Colonic mucosa (tissue), 4 donors: ENCODE measurements at regions not wholly inside any gene's neighbourhood (a gene's known extent, or its start where the extent isn't known, plus 50 kb on each side); places are given as distances from the start of the nearest gene placed in this dataset.

Source experiments
- DNase-seq: peaks from one replicate; pipeline ENCODE4 v3.0.0-alpha.2; 2020
- H3K27ac ChIP-seq: fragments of 200-600 bp; one replicate; pipeline ENCODE4 v1.8.0; 2021
- H3K27me3 ChIP-seq: fragments of 200-600 bp; one replicate; pipeline ENCODE4 v1.8.0; 2021
- H3K36me3 ChIP-seq: fragments of 200-600 bp; one replicate; pipeline ENCODE4 v1.8.0; 2021
- H3K4me1 ChIP-seq: fragments of 200-600 bp; one replicate; pipeline ENCODE4 v1.8.0; 2021; ENCODE audit warnings: mild to moderate bottlenecking
- H3K4me3 ChIP-seq: fragments of 200-600 bp; one replicate; pipeline ENCODE4 v1.8.0; 2021
- H3K9ac ChIP-seq, 2 donors: one replicate each; pipeline ENCODE4 v1.7.0; 2013; ENCODE audit warnings: control low read depth in 2 of 2, low read depth in 2 of 2, low read length in 2 of 2
- H3K9me3 ChIP-seq: fragments of 200-600 bp; one replicate; pipeline ENCODE4 v1.8.0; 2021
- intact Hi-C: fragments of 100-400 bp; cut with DNase I; formaldehyde crosslinking; loops from one replicate; pipeline ENCODE4 v1.14.1; 2022
- TF ChIP-seq, protein P1 (sequence below): fragments of 200-600 bp; IDR thresholded peaks from one replicate; pipeline ENCODE4 v1.8.0; 2022; ENCODE audit warnings: antibody characterized with exemption, mild to moderate bottlenecking
- donor health status: healthy.
- donor health status: DM: no; HTN: no; CAD: no.
- donor health status: DM: no; HTN: no; CAD: no.

DNA sequence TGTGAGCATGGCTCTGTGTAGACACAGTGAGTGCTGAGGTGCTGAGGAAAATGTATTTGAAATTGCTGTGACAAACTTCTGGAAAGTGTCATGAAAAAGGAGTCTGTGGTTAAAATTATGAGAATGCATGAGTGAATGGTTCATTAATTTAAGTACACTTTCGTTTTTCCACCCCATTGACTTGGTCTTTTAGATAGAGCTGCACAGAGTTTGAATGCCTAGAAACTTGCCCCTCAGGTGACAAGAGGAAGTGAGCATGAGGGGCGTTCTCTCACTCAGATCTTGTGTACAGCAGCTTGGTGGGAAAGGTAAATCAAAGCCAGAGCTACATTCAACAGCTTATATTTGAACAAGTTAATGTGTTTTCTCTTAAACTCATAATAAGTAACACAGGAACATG is 296.8 kb downstream of the WDR72 start:
- Histone ChIP-seq H3K9me3 (no peaks in the 10 kb centered on the region), H3K4me1 (no peaks in the 10 kb centered on the region), H3K27ac (no peak overlapping the region), H3K27me3 (no peaks in the 10 kb centered on the region), H3K4me3 (no peak overlapping the region), H3K9ac (no peak overlapping the region), H3K36me3 (no peaks in the 10 kb centered on the region)
- DNase-seq: no peak
- TF ChIP-seq, protein P1, sequence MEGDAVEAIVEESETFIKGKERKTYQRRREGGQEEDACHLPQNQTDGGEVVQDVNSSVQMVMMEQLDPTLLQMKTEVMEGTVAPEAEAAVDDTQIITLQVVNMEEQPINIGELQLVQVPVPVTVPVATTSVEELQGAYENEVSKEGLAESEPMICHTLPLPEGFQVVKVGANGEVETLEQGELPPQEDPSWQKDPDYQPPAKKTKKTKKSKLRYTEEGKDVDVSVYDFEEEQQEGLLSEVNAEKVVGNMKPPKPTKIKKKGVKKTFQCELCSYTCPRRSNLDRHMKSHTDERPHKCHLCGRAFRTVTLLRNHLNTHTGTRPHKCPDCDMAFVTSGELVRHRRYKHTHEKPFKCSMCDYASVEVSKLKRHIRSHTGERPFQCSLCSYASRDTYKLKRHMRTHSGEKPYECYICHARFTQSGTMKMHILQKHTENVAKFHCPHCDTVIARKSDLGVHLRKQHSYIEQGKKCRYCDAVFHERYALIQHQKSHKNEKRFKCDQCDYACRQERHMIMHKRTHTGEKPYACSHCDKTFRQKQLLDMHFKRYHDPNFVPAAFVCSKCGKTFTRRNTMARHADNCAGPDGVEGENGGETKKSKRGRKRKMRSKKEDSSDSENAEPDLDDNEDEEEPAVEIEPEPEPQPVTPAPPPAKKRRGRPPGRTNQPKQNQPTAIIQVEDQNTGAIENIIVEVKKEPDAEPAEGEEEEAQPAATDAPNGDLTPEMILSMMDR: no peak
- intact Hi-C loops: no loop called here

DNA sequence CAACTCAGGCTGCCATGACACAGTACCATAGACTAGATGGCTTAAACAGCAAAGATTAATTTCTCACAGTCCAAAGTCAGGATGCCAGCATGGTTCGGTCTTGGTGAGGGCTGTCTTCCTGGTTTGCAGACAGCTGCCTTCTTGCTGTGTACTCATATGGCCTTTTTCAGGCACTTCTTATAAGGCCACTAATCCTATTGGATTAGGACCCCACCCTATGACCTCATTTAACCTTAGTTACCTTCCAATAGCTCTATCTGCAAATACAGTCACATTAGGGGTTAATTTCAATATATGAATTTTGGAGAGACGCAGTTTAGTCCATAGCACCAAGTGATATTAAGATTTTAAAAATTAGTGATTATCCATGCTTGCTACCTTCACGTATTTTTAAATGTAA is 297.8 kb downstream of the WDR72 start:
- TF ChIP-seq, protein P1: no peak
- Histone ChIP-seq H3K36me3 (no peaks in the 10 kb centered on the region), H3K27ac (no peak overlapping the region), H3K4me3 (no peak overlapping the region), H3K9ac (no peak overlapping the region), H3K9me3 (no peaks in the 10 kb centered on the region), H3K27me3 (no peaks in the 10 kb centered on the region), H3K4me1 (no peaks in the 10 kb centered on the region)
- DNase-seq: no peak
- intact Hi-C loops: no loop called here

DNA sequence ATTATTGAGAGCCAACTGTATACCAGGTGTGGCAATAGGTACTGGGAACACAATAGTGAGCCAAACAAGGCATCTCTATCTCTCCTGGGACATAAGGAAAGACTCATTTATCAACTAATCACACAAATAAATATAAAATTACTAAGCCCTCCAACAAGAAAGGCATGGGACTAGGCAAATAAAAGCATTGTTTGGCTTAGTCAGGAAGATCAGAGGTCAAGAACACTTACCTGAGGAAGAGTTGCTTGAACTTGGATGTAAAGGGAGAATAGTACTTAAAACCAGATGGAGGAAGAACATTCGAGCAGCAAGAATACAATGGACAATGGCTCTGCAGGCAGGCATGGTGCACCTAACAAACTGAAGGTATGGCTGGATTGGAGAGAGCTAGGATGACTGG is 300.7 kb downstream of the WDR72 start:
- Histone ChIP-seq H3K4me1 (no peaks in the 10 kb centered on the region), H3K27ac (no peak overlapping the region), H3K4me3 (no peak overlapping the region), H3K9ac (no peak overlapping the region), H3K27me3 (no peaks in the 10 kb centered on the region), H3K36me3 (no peaks in the 10 kb centered on the region), H3K9me3 (no peaks in the 10 kb centered on the region)
- no peak for DNase-seq
- intact Hi-C loops: no loop called here
- TF ChIP-seq, protein P1: no peak

DNA sequence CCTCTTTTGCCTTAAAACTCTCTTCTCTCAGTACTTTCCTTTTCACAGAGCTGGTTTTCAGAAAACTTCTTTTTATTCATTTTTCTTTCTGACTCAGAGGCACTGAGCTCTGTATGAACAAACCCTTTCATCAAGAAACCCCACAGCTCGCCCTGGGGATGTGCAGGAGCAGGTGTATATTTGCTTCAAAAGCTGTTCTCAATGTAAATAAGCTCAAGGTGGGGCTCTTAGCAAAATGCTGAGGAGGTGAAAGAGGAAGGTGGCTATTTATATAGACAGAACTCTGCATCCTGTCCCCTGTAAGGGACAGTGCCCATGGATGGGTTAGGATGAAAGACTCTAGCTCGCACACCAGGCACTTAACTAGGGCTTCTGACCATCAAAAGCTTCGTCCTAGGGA is 302.0 kb downstream of the WDR72 start:
- Histone ChIP-seq H3K36me3 (no peaks in the 10 kb centered on the region), H3K27me3 (no peaks in the 10 kb centered on the region), H3K4me3 (no peak overlapping the region), H3K27ac (no peak overlapping the region), H3K4me1 (no peaks in the 10 kb centered on the region), H3K9me3 (no peaks in the 10 kb centered on the region), H3K9ac (no peak overlapping the region)
- intact Hi-C loops: no loop called here
- TF ChIP-seq, protein P1: no peak
- no peak for DNase-seq

DNA sequence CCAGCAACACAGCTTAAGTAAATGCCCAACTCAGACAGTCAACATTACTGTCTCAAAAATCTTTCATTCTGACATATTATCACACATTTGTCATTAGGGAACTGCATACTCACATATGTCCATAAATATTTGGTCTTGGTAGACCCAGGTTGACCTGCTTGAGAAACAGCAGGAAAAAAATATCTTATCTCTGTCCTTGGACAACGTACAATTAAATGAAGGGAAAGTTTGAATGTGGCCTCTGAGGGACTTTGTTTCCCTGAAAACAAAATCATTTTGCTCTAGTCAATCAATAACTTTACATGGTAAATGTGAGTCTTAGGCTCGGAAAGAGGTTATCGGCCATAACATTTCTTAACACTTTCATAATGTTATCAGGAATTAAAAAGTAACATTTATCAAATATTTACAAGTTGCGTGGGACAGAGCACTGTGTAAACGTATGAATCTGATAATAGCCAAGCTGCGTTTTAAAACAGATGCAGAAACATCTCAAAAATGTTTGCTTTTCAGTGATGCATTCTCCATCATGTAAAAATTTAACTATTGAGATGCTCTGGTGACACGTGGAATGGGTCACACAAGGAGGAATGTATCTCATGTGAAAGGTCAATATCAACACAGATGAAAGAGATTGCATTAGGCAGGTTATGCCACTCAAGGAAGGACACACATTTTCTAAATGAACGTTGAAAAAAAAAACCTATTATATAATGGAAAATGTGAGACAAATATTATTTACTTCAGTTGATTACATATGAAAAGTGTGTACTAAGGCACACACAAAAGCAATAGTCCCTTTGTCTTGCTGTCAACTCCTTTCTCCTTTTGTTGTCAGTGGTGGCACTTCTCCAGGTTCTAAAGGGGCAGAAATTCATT is 304.4 kb downstream of the WDR72 start:
- Histone ChIP-seq H3K27me3 (no peaks in the 10 kb centered on the region), H3K4me3 (no peak overlapping the region), H3K27ac (no peak overlapping the region), H3K36me3 (no peaks in the 10 kb centered on the region), H3K4me1 (peaks cover 4% of the 10 kb centered on the region), H3K9me3 (no peaks in the 10 kb centered on the region), H3K9ac (no peak overlapping the region)
- TF ChIP-seq, protein P1: no peak
- DNase-seq: no peak
- intact Hi-C loops: no loop called here
